ENCODE measurements at regions not wholly inside any gene's neighbourhood (a gene's known extent, or its start where the extent isn't known, plus 50 kb on each side); places are given as distances from the start of the nearest gene placed in this dataset.

GRCh38 chr22:49047447-49047846, 780.2 kb downstream of the BRD1 start:
- no peak for DNase-seq
- Mint-ChIP-seq H3K9me3 (no peaks in the 10 kb centered on the region), H3K27ac (no peak overlapping the region), H3K36me3 (ENCODE audit: low read depth) (no peaks in the 10 kb centered on the region), H3K27me3 (no peaks in the 10 kb centered on the region), H3K4me1 (no peaks in the 10 kb centered on the region), H3K4me3 (no peak overlapping the region)
- ChIA-PET POLR2A (no interaction called here), CTCF (no interaction called here)

- peak; percentile 21 for DNase-seq
- H3K4me1 Mint-ChIP-seq, result no peaks in the 10 kb centered on the region
- H3K27ac Mint-ChIP-seq, result no peak overlapping the region
- H3K9me3 Mint-ChIP-seq, result no peaks in the 10 kb centered on the region
- no peaks in the 10 kb centered on the region for H3K36me3 Mint-ChIP-seq (ENCODE audit: low read depth)
- ChIA-PET POLR2A (no interaction called here), CTCF (no interaction called here)
- H3K27me3 Mint-ChIP-seq, result no peaks in the 10 kb centered on the region
- H3K4me3 Mint-ChIP-seq, result no peak overlapping the region
Observed at GRCh38 chr22:49046546-49047361, 780.9 kb downstream of the BRD1 start.

- Mint-ChIP-seq H3K27ac (no peak overlapping the region), H3K4me3 (no peak overlapping the region), H3K4me1 (no peaks in the 10 kb centered on the region), H3K36me3 (ENCODE audit: low read depth) (no peaks in the 10 kb centered on the region), H3K9me3 (no peaks in the 10 kb centered on the region), H3K27me3 (no peaks in the 10 kb centered on the region)
- DNase-seq, result no peak
- POLR2A ChIA-PET, result no interaction called here
- CTCF ChIA-PET, result no interaction called here
Observed at GRCh38 chr22:49046000-49046545, 781.6 kb downstream of the BRD1 start.

- Mint-ChIP-seq H3K4me3 (no peak overlapping the region), H3K36me3 (ENCODE audit: low read depth) (no peaks in the 10 kb centered on the region), H3K27me3 (no peaks in the 10 kb centered on the region), H3K9me3 (no peaks in the 10 kb centered on the region), H3K4me1 (no peaks in the 10 kb centered on the region), H3K27ac (no peak overlapping the region)
- no peak for DNase-seq
- CTCF ChIA-PET, result no interaction called here
- POLR2A ChIA-PET, result no interaction called here
Observed at GRCh38 chr22:49045276-49045675, 782.4 kb downstream of the BRD1 start.

GRCh38 chr22:49044776-49045175, 782.9 kb downstream of the BRD1 start:
- no peak overlapping the region for H3K4me3 Mint-ChIP-seq
- CTCF ChIA-PET, result no interaction called here
- no peaks in the 10 kb centered on the region for H3K4me1 Mint-ChIP-seq
- H3K36me3 Mint-ChIP-seq (ENCODE audit: low read depth), result no peaks in the 10 kb centered on the region
- no peak overlapping the region for H3K27ac Mint-ChIP-seq
- POLR2A ChIA-PET, result no interaction called here
- no peaks in the 10 kb centered on the region for H3K9me3 Mint-ChIP-seq
- DNase-seq, result no peak
- no peaks in the 10 kb centered on the region for H3K27me3 Mint-ChIP-seq

GRCh38 chr22:49044091-49044490, 783.6 kb downstream of the BRD1 start:
- ChIA-PET POLR2A (no interaction called here), CTCF (no interaction called here)
- H3K4me3 Mint-ChIP-seq, result no peak overlapping the region
- H3K27me3 Mint-ChIP-seq, result no peaks in the 10 kb centered on the region
- no peak for DNase-seq
- no peaks in the 10 kb centered on the region for H3K36me3 Mint-ChIP-seq (ENCODE audit: low read depth)
- no peak overlapping the region for H3K27ac Mint-ChIP-seq
- no peaks in the 10 kb centered on the region for H3K9me3 Mint-ChIP-seq
- no peaks in the 10 kb centered on the region for H3K4me1 Mint-ChIP-seq

GRCh38 chr22:49042877-49043859, 784.5 kb downstream of the BRD1 start:
- no peak for DNase-seq
- Mint-ChIP-seq H3K27ac (no peak overlapping the region), H3K9me3 (no peaks in the 10 kb centered on the region), H3K4me1 (no peaks in the 10 kb centered on the region), H3K4me3 (no peak overlapping the region), H3K27me3 (no peaks in the 10 kb centered on the region), H3K36me3 (ENCODE audit: low read depth) (no peaks in the 10 kb centered on the region)
- ChIA-PET POLR2A (no interaction called here), CTCF (no interaction called here)

- ChIA-PET CTCF (no interaction called here), POLR2A (no interaction called here)
- no peak overlapping the region for H3K27ac Mint-ChIP-seq
- no peaks in the 10 kb centered on the region for H3K36me3 Mint-ChIP-seq (ENCODE audit: low read depth)
- H3K4me1 Mint-ChIP-seq, result no peaks in the 10 kb centered on the region
- no peak overlapping the region for H3K4me3 Mint-ChIP-seq
- no peaks in the 10 kb centered on the region for H3K27me3 Mint-ChIP-seq
- DNase-seq, result no peak
- H3K9me3 Mint-ChIP-seq, result no peaks in the 10 kb centered on the region
Observed at GRCh38 chr22:49042066-49042465, 785.6 kb downstream of the BRD1 start.

- CTCF ChIA-PET, result no interaction called here
- DNase-seq, result no peak
Observed at GRCh38 chr22:49040754-49041467, 786.8 kb downstream of the BRD1 start.

GRCh38 chr22:49040111-49040510, 787.6 kb downstream of the BRD1 start:
- Mint-ChIP-seq H3K9me3 (no peaks in the 10 kb centered on the region), H3K4me3 (no peak overlapping the region), H3K27me3 (no peaks in the 10 kb centered on the region), H3K27ac (no peak overlapping the region), H3K36me3 (ENCODE audit: low read depth) (no peaks in the 10 kb centered on the region), H3K4me1 (no peaks in the 10 kb centered on the region)
- DNase-seq, result no peak
- ChIA-PET CTCF (no interaction called here), POLR2A (no interaction called here)

More at GRCh38 chr22:49040754-49041467, 786.8 kb downstream of the BRD1 start:
- H3K27me3 Mint-ChIP-seq, result no peaks in the 10 kb centered on the region
- no peak overlapping the region for H3K27ac Mint-ChIP-seq
- no peak overlapping the region for H3K4me3 Mint-ChIP-seq
- no peaks in the 10 kb centered on the region for H3K36me3 Mint-ChIP-seq (ENCODE audit: low read depth)
- H3K9me3 Mint-ChIP-seq, result no peaks in the 10 kb centered on the region
- no peaks in the 10 kb centered on the region for H3K4me1 Mint-ChIP-seq
- POLR2A ChIA-PET, result no interaction called here

- Mint-ChIP-seq H3K27me3 (no peaks in the 10 kb centered on the region), H3K9me3 (no peaks in the 10 kb centered on the region), H3K27ac (no peak overlapping the region), H3K4me3 (no peak overlapping the region), H3K4me1 (no peaks in the 10 kb centered on the region), H3K36me3 (ENCODE audit: low read depth) (no peaks in the 10 kb centered on the region)
- no peak for DNase-seq
- CTCF ChIA-PET, result no interaction called here
- POLR2A ChIA-PET, result no interaction called here
Observed at GRCh38 chr22:49039625-49040024, 788.0 kb downstream of the BRD1 start.

GRCh38 chr22:49037701-49038245, 789.9 kb downstream of the BRD1 start:
- no peak for DNase-seq
- H3K27ac Mint-ChIP-seq, result no peak overlapping the region
- no peak overlapping the region for H3K4me3 Mint-ChIP-seq
- no peaks in the 10 kb centered on the region for H3K27me3 Mint-ChIP-seq
- H3K36me3 Mint-ChIP-seq (ENCODE audit: low read depth), result no peaks in the 10 kb centered on the region
- no peaks in the 10 kb centered on the region for H3K9me3 Mint-ChIP-seq
- CTCF ChIA-PET, result no interaction called here
- H3K4me1 Mint-ChIP-seq, result no peaks in the 10 kb centered on the region
- POLR2A ChIA-PET, result no interaction called here

- Mint-ChIP-seq H3K27ac (no peak overlapping the region), H3K36me3 (ENCODE audit: low read depth) (no peaks in the 10 kb centered on the region), H3K4me3 (no peak overlapping the region), H3K27me3 (no peaks in the 10 kb centered on the region), H3K4me1 (no peaks in the 10 kb centered on the region), H3K9me3 (no peaks in the 10 kb centered on the region)
- ChIA-PET POLR2A (no interaction called here), CTCF (no interaction called here)
- no peak for DNase-seq
Observed at GRCh38 chr22:49036513-49036912, 791.2 kb downstream of the BRD1 start.

All from activated CD4-positive, alpha-beta T cell treated with anti-CD3 and anti-CD28 coated beads, Interleukin-2, amount 10 ng/mL, durations not matched to agents 7 days and 5 days (primary cell).